SKM-1 treated with dmso at 0.1 percent for 144 hours (cell line): ENCODE measurements at regions not wholly inside any gene's neighbourhood (a gene's known extent, or its start where the extent isn't known, plus 50 kb on each side); places are given as distances from the start of the nearest gene placed in this dataset.

Experiments used
- DNase-seq: peaks from one replicate; lab custom pipeline; 2025; ENCODE audit not compliant: unreplicated experiment; lab: John Stamatoyannopoulos, UW

DNA sequence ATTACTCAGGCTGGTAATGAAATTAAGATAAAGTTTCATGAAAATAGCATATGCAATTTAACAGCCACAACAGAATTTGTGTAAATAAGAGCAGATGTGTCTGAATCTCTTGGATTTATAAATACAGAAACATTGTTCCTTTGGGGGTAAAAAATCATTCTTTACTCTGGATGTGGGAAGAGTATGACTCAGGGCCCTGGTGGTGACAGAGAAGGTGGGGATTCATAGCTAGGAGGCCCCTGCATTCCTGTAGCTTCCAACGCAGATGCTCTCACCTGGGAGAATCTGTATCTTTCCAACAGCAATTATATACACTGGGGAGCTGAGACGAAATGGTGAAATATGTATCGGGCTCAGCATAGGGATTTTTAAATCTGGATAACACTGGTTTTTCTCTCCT lies 167.6 kb upstream of the CADPS start:
- DNase-seq: no peak

DNA sequence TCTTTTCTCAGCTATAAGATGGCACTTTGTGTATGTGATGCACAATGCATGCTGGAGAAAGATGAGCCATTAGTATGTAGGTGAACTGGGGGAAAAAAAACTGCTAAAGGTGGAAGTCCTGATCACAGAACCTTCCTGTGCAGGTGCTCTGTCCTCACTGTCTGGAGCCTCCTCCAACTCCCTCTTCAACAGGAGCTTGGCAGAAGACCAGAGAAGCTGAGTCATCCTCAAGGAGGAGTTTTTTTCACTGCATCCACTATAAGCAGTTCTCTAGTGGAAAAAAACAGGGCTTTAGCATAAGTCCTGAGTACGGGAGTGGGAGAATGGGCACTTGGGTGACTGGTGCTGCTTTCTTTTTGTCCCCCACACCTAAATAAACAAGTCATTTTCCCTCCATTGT lies 168.4 kb upstream of the CADPS start:
- DNase-seq: no peak

DNA sequence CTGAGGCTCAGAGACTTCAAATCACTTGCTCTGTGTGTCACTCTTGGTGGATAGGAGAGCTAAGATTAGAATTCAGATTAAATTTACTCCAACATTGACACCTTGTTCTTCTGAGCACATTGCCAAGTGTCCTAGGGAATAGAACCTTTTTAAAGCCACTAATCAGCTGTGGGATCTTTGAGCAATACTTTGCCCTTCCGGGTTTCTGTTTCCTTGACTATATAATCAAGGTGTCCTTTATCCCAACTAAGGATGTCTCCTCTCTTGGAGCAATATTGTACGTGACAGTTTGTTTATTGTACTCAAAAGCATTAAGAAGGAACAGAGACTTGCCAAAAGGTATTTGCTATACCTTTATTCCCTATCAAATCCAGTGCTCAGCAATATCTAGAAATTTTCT lies 170.9 kb upstream of the CADPS start:
- DNase-seq: no peak

DNA sequence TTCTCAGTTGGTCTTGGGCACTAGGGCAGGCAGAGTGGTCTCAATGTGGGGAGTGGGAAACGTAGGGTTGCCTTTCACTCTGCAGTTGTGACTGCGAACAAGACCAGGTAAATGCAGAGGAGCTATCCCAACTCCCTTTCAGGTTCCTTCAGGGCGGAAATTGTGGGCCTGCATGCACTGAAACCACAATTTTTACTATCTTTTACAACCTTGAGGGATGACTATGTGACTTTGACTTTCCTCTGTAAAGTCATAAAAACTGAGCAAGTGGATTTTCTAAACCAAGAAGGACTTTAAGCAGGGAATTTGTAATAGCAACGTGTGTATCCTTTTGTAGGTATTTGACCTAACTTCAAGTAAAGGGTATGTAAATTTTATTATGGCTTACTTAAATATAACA lies 171.4 kb upstream of the CADPS start:
- DNase-seq: no peak

DNA sequence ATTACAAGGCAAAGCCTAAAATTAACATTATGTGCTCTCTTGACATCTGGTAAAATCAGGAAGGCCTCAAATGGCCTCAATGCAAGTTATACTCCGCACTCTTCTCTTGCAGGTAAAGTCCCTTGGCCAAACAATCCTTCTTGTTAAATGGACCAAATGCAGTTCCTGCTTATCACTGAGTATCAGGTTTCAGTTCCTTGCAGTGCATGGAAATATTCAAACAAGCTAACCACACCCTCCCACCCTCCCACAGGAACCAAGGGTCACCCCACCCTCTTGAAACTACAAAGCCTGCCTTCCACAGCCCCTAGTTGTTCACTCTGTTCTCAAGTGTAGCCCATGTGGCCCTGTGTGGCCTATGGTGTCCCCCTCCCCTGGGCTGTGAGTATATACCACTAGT lies 171.9 kb upstream of the CADPS start:
- DNase-seq: no peak

DNA sequence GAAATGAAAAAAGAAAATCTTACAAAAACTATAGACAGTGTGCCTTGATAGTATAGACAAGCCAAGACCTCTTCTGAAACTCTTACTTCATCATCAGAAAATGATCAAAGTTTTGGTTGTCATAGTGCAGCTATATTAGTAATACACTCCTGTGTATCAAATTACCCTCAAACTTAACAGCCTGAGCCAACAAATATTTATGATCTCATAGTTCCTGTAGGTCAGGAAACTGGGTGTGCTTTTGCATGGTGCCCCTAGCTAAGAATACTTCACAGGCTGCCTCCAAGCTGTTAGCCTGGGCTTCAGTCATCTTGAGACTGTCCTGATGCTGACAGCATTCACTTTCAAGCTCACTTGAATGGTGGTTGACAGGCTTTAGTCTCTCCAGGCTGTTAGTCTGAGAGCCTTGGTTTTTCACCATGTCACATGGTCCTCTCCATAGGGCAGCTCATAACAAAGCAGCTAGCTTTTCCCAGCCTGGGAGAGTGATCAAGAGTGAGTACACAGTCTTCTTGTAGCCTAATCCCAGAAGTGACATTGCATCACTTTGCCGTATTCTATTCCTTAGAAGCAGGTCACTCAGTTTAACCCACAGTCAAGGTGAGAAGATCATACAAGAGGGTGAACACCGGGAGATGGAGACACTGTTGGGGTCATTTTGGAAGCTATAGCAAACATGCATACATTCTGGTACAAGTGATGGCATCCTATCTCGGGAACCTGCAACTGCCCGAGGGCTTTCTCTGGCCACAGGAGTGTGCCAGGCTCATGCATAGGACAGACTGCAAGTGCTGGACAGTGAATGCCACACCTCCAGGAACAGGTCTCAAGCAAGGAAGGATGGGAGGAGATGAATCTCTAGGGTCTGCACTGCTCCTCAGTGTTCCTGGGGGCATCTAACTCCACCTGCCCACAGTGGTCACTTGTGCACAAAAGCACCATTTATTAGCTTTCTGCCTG lies 173.4 kb upstream of the CADPS start:
- no peak for DNase-seq

DNA sequence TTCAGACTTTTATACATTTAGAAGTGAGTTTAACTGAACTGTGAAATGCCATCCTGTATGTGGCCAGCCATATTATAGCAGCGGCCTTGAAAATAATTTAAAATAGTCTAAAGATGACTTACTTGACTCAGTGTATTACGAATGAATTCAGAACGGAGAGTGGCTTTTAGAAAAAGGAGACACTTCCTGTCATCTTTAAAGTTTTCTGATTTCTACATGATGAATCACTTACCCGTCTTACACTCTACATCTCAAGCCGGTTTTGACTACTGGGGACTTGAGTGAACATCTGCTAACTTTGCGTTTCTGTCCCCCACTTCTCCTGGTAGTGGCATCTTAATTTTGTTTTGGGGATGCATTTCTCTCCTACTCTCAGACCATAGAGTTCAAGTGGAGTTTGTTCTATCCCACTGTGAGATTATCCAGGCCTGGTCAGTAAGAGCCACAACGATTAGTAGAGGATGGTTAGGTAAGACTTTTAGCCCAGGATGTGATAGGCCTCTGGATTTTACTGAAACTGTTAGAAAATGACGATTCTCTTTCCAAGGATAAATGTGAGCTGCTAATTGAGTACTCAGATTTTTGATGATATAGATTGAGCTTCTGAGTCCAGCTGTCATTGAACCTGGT lies 175.4 kb upstream of the CADPS start:
- no peak for DNase-seq

DNA sequence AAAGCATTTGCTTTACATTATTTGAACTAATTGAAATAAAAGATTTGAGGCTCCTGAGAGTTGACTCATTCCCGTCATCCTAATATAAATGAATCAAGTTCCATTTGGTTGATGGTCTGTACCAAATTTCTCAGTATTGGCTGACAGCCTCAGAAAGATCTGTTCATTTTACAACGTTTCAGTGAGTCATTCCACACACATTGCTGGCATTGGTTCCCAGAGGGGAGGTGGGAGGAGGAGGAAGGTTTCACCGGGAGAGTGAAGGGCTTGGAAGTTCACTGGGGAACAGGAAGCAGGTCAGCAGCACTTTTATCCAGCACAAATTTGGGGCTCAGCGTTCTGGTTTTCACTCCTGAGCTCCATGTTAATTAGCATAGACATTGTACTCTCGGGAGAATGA lies 176.7 kb upstream of the CADPS start:
- no peak for DNase-seq

DNA sequence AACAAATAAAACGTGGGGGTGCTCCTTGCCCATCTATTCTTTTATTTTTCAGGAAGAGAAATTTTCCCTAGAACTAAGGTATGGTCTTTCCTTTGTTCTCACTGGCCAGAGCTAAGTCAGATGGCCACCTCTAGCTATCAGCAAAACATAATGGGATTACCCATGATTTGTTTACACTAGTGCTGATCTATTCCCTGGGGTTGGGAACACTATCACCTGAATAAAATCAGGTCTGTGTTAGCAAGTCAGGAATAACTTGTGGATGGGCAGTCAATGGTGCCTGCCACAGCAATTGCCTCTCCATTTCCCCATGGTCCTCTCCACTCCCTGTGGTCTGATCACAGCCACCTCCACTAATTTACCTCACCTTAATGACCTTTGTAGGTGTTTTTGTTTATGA lies 181.7 kb upstream of the CADPS start:
- DNase-seq: no peak

DNA sequence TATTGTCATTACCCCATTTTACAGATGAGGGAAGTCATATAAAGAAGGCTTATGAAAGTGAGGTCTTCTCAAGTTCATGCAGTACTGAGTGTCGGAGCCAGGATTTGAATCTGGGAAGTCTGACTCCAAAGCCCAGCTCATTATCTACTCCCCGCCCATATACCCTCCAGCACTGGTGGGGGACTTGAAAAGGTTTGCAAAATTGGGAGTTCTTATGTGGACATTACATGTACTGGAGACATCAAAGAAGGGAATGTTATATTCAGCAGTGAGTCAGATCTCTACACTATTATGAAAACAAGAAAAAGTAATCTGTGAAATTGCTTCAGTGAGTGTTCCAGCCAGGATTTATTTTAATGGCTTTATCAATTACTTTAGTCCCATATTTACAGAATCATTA lies 185.2 kb upstream of the CADPS start:
- no peak for DNase-seq

DNA sequence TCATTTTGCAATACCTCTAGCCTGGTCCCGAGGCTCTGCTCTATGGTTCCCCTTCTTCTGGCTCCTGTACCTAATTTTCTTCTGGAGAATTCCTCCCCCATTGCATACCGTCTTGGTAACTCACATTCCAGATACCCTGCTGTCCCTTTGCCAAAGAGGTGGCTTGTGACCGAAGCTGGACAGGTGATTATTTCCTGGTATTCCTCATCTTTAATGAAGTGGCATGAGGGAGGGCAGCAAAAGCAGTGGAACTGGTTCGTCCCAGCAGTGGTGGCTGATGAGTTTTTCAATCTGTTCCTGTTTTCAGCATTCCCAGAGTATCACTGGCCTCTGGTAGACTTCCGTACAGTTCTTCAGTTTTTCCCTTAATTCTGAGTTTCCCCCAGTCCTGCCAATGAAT lies 186.2 kb upstream of the CADPS start:
- DNase-seq: no peak

DNA sequence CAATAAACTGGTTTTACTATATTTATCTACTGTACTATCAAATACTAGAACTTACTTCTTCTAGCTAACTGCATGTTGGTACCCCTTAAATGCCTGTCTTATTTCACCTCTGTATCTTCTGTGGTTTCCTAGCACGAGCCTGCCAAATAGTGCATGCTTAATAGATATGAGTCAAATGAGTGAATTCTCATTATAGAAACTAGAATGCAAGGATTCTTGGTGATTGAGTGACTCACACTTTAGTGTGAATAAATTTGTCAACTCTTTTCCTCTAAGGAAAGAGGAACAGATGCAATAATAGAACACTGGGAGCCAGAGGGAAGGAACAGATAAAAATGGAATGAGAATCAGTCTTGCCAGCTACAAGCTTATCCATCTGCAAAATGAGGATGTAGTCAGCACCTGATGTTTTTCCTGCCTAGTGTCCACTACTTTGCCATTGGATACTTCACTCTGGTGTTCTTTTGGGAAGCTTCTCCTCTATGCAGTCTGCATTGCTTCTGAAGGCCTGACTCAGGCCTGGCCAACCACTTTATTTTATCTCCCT lies 189.1 kb upstream of the CADPS start:
- no peak for DNase-seq

DNA sequence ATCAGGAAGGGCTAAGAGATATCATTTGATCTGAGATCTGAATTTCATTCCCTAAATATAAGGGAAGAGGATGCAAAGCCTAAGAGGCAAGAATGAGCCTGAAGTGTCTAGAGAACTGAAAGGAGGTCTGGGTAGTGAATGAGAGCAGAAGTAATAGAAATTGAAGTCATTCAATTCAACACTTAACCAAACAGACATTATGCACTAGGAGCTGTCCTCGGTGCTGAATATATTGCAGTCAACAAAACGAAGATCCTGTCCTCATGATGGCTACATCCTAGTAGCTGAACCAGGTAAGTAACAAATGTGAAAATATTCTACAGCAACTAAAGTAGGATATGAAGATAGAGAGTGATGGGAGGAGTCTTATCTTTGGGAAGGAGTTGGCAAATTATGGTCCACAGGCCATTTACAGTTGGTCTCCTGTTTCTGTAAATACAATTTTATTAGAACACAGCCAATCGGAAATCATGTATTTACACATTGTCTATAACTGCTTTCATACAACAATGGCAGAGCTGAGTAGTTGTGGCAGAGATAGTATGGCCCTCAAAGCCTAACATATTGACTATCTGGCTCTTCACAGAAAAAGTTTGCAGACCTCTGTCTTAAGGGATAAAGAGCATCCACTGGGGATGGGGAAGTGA lies 192.9 kb upstream of the CADPS start:
- no peak for DNase-seq

DNA sequence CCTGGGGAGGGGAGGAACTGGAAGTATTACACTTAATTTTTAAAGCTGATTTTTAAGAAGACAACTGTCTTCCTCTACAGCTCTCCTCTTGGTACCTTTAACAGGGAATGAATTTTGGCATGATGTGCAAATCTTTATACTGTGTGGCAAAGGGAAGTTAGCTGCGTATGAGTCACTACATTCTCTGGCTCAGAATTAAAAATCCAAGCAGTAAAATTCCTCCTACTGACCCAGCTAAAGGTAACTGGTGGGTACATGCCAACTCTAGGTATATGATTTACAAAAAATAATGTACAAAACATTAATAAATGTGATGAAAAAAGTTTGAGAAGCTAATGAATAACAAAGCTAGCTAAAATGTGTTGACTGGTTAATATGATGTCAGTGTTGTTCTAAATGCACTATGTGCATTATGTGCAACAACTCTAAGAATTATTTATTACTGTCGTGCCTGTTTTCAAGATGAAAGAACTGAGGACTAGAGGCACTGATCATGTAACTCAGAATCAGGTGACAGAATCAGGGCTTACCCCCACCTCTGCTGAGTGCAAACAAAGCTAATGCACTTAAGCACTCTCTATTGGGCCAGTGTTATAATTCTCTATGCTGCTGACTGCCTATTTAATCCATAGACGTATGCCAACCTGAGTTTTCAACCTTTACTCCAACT lies 194.7 kb upstream of the CADPS start:
- no peak for DNase-seq

DNA sequence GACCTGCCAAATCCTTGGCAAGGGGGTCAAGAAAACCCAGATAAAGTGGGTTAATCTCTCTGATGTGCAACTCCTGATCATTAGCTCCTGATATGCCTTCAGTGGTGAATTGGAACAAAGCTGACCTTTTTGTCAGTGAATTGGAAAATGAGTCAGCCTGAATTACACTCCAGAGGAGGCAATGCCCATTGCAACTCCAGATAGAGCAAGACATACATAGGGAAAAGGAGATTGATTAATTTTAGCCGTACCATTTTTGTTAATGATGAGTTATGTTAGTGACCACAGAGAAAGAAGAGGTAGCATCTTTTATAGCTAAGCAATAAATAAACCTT lies 195.2 kb upstream of the CADPS start:
- DNase-seq: no peak

DNA sequence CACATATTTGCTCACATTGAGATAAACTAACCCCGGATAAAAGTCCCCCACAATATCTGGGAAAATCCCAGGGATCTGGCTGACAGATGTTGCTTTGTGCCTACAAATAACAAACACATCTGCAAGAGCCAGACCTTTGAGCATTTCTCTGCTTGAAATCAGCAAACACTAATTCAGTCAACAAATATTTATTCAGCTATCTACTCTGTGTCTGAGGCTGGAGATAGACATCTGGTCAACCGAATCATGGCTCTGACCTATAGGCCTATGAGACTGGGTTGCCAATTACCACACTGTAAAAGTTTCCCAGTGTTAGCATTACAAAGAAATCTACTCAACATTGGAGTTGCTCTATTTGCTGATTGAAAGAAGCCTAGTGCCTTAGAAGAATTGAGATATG lies 201.1 kb upstream of the CADPS start:
- DNase-seq: no peak

DNA sequence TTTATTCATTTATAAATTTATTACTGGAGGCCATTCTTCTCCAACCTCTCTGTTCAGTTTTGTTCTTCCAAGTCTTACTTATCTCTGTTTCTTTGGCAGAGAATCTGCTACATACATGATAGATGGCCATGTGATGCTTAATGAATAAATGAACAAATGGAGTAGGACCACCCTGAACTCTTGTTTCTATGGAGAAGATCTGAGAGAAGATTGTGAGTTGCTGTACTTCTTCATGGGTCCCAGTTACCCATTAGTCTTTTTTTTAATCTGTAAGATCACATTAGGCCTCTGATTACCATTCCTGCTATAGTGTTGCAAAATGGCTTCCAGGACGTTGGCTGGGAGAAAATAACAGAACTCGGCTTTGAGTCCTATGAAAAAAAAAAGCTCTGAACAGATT lies 191.9 kb upstream of the SYNPR start:
- no peak for DNase-seq

DNA sequence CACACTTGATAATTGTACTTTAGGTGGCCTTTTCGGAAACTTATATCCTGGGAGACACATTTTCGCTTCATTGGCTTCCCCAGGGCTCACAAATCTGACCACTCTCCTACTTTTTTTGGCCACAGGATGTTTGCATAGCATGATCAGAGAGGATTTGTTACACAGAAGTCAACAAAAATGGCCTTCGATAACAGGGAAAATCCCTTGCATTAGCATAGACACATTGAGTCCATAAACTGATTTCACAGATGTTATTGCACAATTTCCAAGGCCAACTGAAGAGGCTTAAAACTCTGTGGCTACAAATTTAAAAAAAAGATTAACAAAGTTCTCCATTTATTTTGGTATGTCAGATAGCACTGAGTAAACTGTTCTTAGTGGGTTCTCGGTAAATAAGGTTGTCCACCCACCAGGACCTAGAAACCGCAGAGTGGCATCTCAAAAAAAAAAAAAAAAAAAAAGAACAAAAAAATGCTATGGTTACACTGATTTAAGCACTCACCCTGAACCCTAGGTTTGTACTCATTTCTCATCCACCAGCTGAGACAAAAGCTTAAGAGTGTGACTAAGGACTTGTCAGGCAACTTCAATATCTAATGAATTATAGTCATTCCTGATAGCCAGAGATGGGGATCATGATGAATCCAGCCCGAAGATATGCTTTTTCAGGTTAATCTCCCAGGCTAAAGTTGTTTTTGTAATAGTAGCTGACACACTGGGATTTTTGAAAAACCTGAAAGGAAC lies 188.9 kb upstream of the SYNPR start:
- DNase-seq: no peak

DNA sequence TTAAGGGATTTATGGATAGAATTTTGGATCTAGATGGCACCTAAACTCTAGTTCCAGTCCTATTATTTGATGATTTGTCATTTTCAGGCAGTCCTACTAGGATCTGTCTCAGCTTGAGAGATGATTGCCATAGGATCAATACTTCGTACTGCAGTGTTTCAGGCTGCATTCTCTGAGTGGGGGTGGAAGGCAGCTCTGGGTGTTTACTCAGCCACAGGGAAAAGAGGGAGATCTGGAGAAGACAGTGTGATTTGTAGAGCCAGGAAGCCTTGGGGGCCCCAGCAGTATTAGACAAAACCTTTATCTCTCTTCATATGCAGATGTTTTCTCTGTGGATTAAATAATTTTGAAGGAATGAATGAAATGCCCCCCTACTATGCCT lies 188.4 kb upstream of the SYNPR start:
- DNase-seq: no peak

DNA sequence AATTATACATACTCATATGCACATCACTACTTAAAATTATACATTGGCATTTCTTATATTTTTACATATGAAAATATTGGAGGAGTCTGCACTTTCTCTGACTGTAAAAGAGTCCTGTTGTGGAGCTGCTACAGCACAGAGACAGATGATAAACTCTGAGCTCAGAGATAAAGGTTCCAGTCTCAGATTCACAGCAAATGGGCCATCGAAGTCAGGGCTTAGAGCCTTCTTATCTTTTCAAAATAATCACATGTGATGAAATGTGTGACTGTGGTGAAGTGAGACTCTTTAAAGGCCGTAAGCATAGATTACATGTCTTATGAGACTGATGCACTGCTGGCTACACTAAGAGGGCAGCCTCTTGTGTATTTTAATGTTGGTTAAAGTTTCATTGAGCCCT lies 187.5 kb upstream of the SYNPR start:
- DNase-seq: no peak

DNA sequence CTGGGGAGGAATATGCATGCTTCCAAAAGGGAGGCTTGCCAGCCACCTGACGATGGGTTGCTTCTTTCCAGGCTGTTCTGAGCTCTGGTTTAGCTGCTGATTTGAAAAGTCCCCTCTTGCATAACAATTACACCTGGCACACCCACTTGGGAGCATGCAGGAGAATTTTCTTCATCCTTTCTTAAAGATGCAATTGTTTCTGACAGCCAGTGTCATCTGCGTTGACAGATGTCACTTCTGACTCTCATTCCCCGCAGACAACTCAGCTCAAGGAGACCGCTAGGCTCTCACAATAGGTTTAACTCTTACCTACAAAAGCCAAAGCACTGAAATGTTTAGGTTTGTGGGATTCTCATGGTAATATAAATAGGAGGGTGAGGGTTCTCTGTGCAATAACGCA lies 185.6 kb upstream of the SYNPR start:
- DNase-seq: no peak
